Fibroblast of lung (primary cell): ENCODE measurements at regions not wholly inside any gene's neighbourhood (a gene's known extent, or its start where the extent isn't known, plus 50 kb on each side); places are given as distances from the start of the nearest gene placed in this dataset.
"Not testable (repeated sequence)": the region's sequence is repeated elsewhere in the genome, so short reads cannot be mapped to it uniquely, and the experiment has no call there.

Experiments
- DNase-seq, 2 donors: peaks; one replicate each; pipeline versions ENCODE4 v3.0.0 to v3.0.0-alpha.2; 2010; ENCODE audit warnings: low read depth in 2 of 2
- H2AFZ ChIP-seq: 2 replicates; pipeline ENCODE4 v1.5.1; 2012; ENCODE audit warnings: low read length, control low read depth, inconsistent platforms
- H3K27ac ChIP-seq: 2 replicates; pipeline ENCODE4 v1.5.1; 2011; ENCODE audit warnings: low read length, control low read depth; ENCODE audit not compliant: insufficient read depth
- H3K27me3 ChIP-seq: 2 replicates; pipeline ENCODE4 v1.5.1; 2011; ENCODE audit warnings: mild to moderate bottlenecking, low read length; ENCODE audit not compliant: control insufficient read depth, insufficient read depth
- H3K36me3 ChIP-seq: 2 replicates; pipeline ENCODE4 v1.5.1; 2011; ENCODE audit warnings: low read length; ENCODE audit not compliant: control insufficient read depth, insufficient read depth
- H3K4me1 ChIP-seq: 2 replicates; pipeline ENCODE4 v1.5.1; 2011; ENCODE audit warnings: low read length; ENCODE audit not compliant: control insufficient read depth, insufficient read depth; ENCODE audit errors: extremely low read depth
- H3K4me2 ChIP-seq: 2 replicates; pipeline ENCODE4 v1.5.1; 2011; ENCODE audit warnings: low read length, control low read depth; ENCODE audit not compliant: insufficient read depth; ENCODE audit errors: extremely low read depth
- H3K4me3 ChIP-seq, 4 experiments: fragments of 200-600 bp in 1 of 4; sonication (generic) in 1 of 4; replicated peaks in 1 of 4; 2 replicates each; pipeline ENCODE4 v1.5.1; 2011 to 2016; ENCODE audit warnings: low read length in 4 of 4, low read depth in 3 of 4, mild to moderate bottlenecking in 3 of 4, control low read depth in 2 of 4, inconsistent platforms in 1 of 4, mixed read lengths in 1 of 4; ENCODE audit not compliant: insufficient read depth in 1 of 4; ENCODE audit errors: control extremely low read depth in 1 of 4
- H3K79me2 ChIP-seq: 2 replicates; pipeline ENCODE4 v1.5.1; 2012; ENCODE audit warnings: mild to moderate bottlenecking, low read length, inconsistent platforms; ENCODE audit not compliant: control insufficient read depth, insufficient read depth
- H3K9ac ChIP-seq: 2 replicates; pipeline ENCODE4 v1.5.1; 2011; ENCODE audit warnings: mild to moderate bottlenecking, low read length, control low read depth; ENCODE audit not compliant: insufficient read depth
- H3K9me3 ChIP-seq: 2 replicates; pipeline ENCODE4 v1.5.1; 2012; ENCODE audit warnings: low read depth, low read length; ENCODE audit not compliant: control insufficient read depth, insufficient read depth
- H4K20me1 ChIP-seq: 2 replicates; pipeline ENCODE4 v1.5.1; 2011; ENCODE audit warnings: low read length; ENCODE audit not compliant: control insufficient read depth, insufficient read depth; ENCODE audit errors: extremely low read depth
- CTCF ChIP-seq, 2 donors: IDR thresholded peaks in 1 of 2; conservative IDR thresholded peaks in 1 of 2; 1 replicate in 1 of 2; 2 replicates in 1 of 2; pipeline ENCODE4 v1.5.1; 2011 to 2012; ENCODE audit warnings: low read length in 2 of 2, control low read depth in 1 of 2, inconsistent platforms in 1 of 2, low read depth in 1 of 2, mild to moderate bottlenecking in 1 of 2
- EZH2 ChIP-seq: IDR thresholded peaks from 2 replicates; pipeline ENCODE4 v1.5.1; 2012; ENCODE audit warnings: low read length, control low read depth, mild to moderate bottlenecking; ENCODE audit errors: missing control alignments

- no peaks in the 10 kb centered on the region for H3K79me2 ChIP-seq
- no peaks in the 10 kb centered on the region for H3K36me3 ChIP-seq
- no peaks in the 10 kb centered on the region for H3K9me3 ChIP-seq
- peak in 1 of 2 donors; percentile 8 for DNase-seq
- no peaks in the 10 kb centered on the region for H4K20me1 ChIP-seq
- no peak overlapping the region for H3K9ac ChIP-seq
- no peak overlapping the region for H3K4me3 ChIP-seq
- H3K4me1 ChIP-seq, result no peaks in the 10 kb centered on the region
- H3K27ac ChIP-seq, result no peak overlapping the region
- no peak overlapping the region for H3K4me2 ChIP-seq
- TF ChIP-seq EZH2 (no peak), CTCF (conservative IDR thresholded peaks at IDR 0.05 in 1 of 2, IDR thresholded peaks at IDR 0.05 in 1 of 2; ENCODE audit: low read depth in 1 of 2, low read length in 2 of 2) (no peak)
- no peaks in the 10 kb centered on the region for H3K27me3 ChIP-seq
- H2AFZ ChIP-seq, result no peak overlapping the region
These were observed 113.7 kb upstream of the SRD5A2 start for GRCh38 chr2:31694444-31694843.

GRCh38 chr2:31693882-31694281, 113.1 kb upstream of the SRD5A2 start:
- H3K27me3 ChIP-seq, result no peaks in the 10 kb centered on the region
- DNase-seq, result peak; percentile 15 to 21

GRCh38 chr2:31688282-31688681, 107.5 kb upstream of the SRD5A2 start:
- no peaks in the 10 kb centered on the region for H3K79me2 ChIP-seq
- DNase-seq, result peak in 1 of 2 donors; percentile 9
- no peaks in the 10 kb centered on the region for H3K4me1 ChIP-seq

More at GRCh38 chr2:31693882-31694281, 113.1 kb upstream of the SRD5A2 start:
- H2AFZ ChIP-seq, result no peak overlapping the region
- no peak overlapping the region for H3K27ac ChIP-seq
- TF ChIP-seq EZH2 (no peak), CTCF (conservative IDR thresholded peaks at IDR 0.05 in 1 of 2, IDR thresholded peaks at IDR 0.05 in 1 of 2; ENCODE audit: low read depth in 1 of 2, low read length in 2 of 2) (no peak)
- no peak overlapping the region for H3K4me2 ChIP-seq
- no peaks in the 10 kb centered on the region for H4K20me1 ChIP-seq
- H3K4me1 ChIP-seq, result no peaks in the 10 kb centered on the region
- no peaks in the 10 kb centered on the region for H3K79me2 ChIP-seq
- no peak overlapping the region for H3K9ac ChIP-seq
- H3K9me3 ChIP-seq, result no peaks in the 10 kb centered on the region
- no peak overlapping the region for H3K4me3 ChIP-seq
- H3K36me3 ChIP-seq, result no peaks in the 10 kb centered on the region

GRCh38 chr2:31683506-31683905, 102.8 kb upstream of the SRD5A2 start:
- H3K36me3 ChIP-seq, H3K79me2 ChIP-seq, H3K9me3 ChIP-seq, H3K27ac ChIP-seq, H3K9ac ChIP-seq, H4K20me1 ChIP-seq, H2AFZ ChIP-seq, H3K27me3 ChIP-seq, DNase-seq, H3K4me3 ChIP-seq, H3K4me1 ChIP-seq, H3K4me2 ChIP-seq: not testable (repeated sequence)

More at GRCh38 chr2:31688282-31688681, 107.5 kb upstream of the SRD5A2 start:
- Histone ChIP-seq H4K20me1 (no peaks in the 10 kb centered on the region), H3K36me3 (no peaks in the 10 kb centered on the region), H3K27ac (no peak overlapping the region), H3K9me3 (no peaks in the 10 kb centered on the region), H3K4me3 (no peak overlapping the region), H3K27me3 (no peaks in the 10 kb centered on the region), H2AFZ (no peak overlapping the region), H3K4me2 (no peak overlapping the region), H3K9ac (no peak overlapping the region)
- no peak for TF ChIP-seq EZH2
- peak; percentile 47 to 55 for TF ChIP-seq CTCF (conservative IDR thresholded peaks at IDR 0.05 in 1 of 2, IDR thresholded peaks at IDR 0.05 in 1 of 2; ENCODE audit: low read depth in 1 of 2, low read length in 2 of 2)
